ENCODE measurements at regions not wholly inside any gene's neighbourhood (a gene's known extent, or its start where the extent isn't known, plus 50 kb on each side); places are given as distances from the start of the nearest gene placed in this dataset.
"Not testable (repeated sequence)": the region's sequence is repeated elsewhere in the genome, so short reads cannot be mapped to it uniquely, and the experiment has no call there.

GRCh38 chr11:100409267-100409666 lies 277.8 kb upstream of the ARHGAP42 start:
- not testable (repeated sequence) for DNase-seq

GRCh38 chr11:100419518-100419917 lies 267.6 kb upstream of the ARHGAP42 start:
- no peak for DNase-seq

- DNase-seq: no peak
Measured at GRCh38 chr11:100434821-100435641, 252.1 kb upstream of the ARHGAP42 start.

GRCh38 chr11:100438376-100438775 lies 248.7 kb upstream of the ARHGAP42 start:
- no peak for DNase-seq

GRCh38 chr11:100441086-100441485 lies 246.0 kb upstream of the ARHGAP42 start:
- DNase-seq: no peak

- DNase-seq: no peak
Measured at GRCh38 chr11:100442017-100442416, 245.1 kb upstream of the ARHGAP42 start.

- no peak for DNase-seq
Measured at GRCh38 chr11:100445231-100445735, 241.8 kb upstream of the ARHGAP42 start.

GRCh38 chr11:100451801-100452460 lies 235.2 kb upstream of the ARHGAP42 start:
- not testable (repeated sequence) for DNase-seq

- no peak for DNase-seq
Measured at GRCh38 chr11:100459811-100460210, 227.3 kb upstream of the ARHGAP42 start.

- no peak for DNase-seq
Measured at GRCh38 chr11:100460426-100460825, 226.7 kb upstream of the ARHGAP42 start.

- no peak for DNase-seq
Measured at GRCh38 chr11:100467821-100468508, 219.1 kb upstream of the ARHGAP42 start.

- no peak for DNase-seq
Measured at GRCh38 chr11:100469835-100470234, 217.3 kb upstream of the ARHGAP42 start.

GRCh38 chr11:100472727-100473389 lies 214.2 kb upstream of the ARHGAP42 start:
- no peak for DNase-seq

- no peak for DNase-seq
Measured at GRCh38 chr11:100473390-100473740, 213.7 kb upstream of the ARHGAP42 start.

GRCh38 chr11:100484948-100485347 lies 202.1 kb upstream of the ARHGAP42 start:
- DNase-seq: no peak

GRCh38 chr11:100498780-100499179 lies 188.3 kb upstream of the ARHGAP42 start:
- no peak for DNase-seq

GRCh38 chr11:100501450-100501849 lies 185.6 kb upstream of the ARHGAP42 start:
- no peak for DNase-seq

GRCh38 chr11:100512475-100512874 lies 174.6 kb upstream of the ARHGAP42 start:
- no peak for DNase-seq

- no peak for DNase-seq
Measured at GRCh38 chr11:100515087-100515486, 172.0 kb upstream of the ARHGAP42 start.

GRCh38 chr11:100525197-100525596 lies 161.9 kb upstream of the ARHGAP42 start:
- DNase-seq: no peak

GRCh38 chr11:100525635-100526034 lies 161.5 kb upstream of the ARHGAP42 start:
- DNase-seq: no peak

- DNase-seq: no peak
Measured at GRCh38 chr11:100528872-100529416, 158.1 kb upstream of the ARHGAP42 start.

- DNase-seq: not testable (repeated sequence)
Measured at GRCh38 chr11:100531290-100531689, 155.8 kb upstream of the ARHGAP42 start.

All from NCI-H1930 (cell line).